ENCODE measurements at regions not wholly inside any gene's neighbourhood (a gene's known extent, or its start where the extent isn't known, plus 50 kb on each side); places are given as distances from the start of the nearest gene placed in this dataset.

DNA sequence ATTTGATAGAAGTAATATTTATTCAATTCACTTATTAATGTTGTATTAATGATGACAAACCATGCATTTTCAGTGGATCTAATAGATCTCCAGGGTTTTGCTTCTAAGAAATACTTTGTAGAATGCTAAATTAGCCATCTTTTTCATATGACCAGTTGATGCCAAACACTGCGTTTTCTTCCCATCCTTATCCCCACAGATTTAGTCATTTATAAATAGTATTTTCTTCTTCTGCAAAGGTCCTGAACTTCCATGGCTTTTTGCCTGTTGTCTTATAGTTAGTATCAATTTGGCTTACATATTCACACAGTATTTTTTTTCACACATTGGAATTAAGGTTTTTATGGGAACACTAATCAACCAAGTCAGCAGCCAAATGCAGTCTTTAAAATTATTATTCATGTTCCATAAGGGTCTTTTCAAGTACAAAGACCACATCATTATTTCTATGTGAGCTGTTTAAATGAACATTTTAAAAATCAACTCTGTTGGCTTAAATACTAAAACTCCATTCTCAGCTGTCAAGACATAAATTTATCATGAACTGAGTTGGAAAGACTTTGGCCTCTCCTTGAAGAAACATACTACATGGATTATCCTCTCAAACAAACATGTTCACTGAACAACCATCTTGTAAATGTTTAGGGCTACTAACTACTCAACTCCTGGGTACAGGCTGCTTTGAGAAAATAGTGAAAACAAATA is 1278.4 kb upstream of the FLRT2 start:
- DNase-seq (ENCODE audit: insufficient read length, low spot score), result no peak
- FAIRE-seq, result no peak
- no peak for TF ChIP-seq SPI1 (IDR thresholded peaks at IDR 0.05; ENCODE audit: low read depth, low read length)
- no peak for TF ChIP-seq POU2F2 (IDR thresholded peaks at IDR 0.05; ENCODE audit: low read depth, low read length)
- TF ChIP-seq PAX5 (IDR thresholded peaks at IDR 0.05; ENCODE audit: insufficient read depth, low read length, severe bottlenecking), result no peak
- no peak for TF ChIP-seq TAF1 (IDR thresholded peaks at IDR 0.05; ENCODE audit: low read depth, low read length)
- TF ChIP-seq POLR2A (IDR thresholded peaks at IDR 0.05; ENCODE audit: low read depth, low read length), result no peak
- TF ChIP-seq POLR2AphosphoS5 (IDR thresholded peaks at IDR 0.05; ENCODE audit: low read depth, low read length), result no peak

DNA sequence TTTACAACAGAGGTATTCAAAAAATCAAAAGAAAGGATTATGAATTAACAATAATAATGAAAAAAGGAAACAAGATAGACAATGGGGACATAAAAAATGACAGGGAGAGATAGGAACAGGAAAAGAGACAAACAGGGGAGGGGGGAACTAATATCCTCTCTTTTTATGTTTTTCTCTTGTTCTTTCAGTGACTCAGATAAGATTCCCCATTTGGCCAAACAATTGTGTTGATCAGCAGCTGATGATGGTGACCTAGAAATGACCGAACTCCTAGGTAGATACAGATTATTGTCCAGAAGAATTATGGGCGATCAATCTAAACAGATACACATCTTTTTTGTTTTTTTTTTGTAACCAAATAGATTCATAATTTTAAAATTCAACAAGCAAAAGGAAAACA is 1277.2 kb upstream of the FLRT2 start:
- no peak for FAIRE-seq
- no peak for TF ChIP-seq POLR2AphosphoS5 (IDR thresholded peaks at IDR 0.05; ENCODE audit: low read depth, low read length)
- DNase-seq (ENCODE audit: insufficient read length, low spot score), result no peak

DNA sequence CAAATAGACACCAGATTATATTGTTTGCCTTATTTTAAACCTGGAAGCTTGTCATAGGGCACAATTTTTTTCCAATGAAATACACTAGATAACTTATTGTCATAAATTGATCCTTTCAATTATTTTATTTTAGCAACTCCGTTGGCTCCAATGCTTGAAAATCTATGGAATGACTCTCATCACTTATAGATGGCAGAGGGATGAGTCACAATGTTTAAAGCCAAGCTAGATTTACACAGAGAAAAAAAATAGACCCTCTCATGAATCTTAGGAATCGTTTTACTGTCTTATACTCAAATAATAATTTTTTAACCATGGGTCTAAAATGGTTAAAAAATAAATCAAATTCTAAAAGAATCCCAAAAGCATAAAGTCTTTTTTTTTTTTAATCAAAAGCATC is 1276.6 kb upstream of the FLRT2 start:
- TF ChIP-seq PAX5 (IDR thresholded peaks at IDR 0.05; ENCODE audit: insufficient read depth, low read length, severe bottlenecking), result no peak
- no peak for DNase-seq (ENCODE audit: insufficient read length, low spot score)
- FAIRE-seq, result no peak

DNA sequence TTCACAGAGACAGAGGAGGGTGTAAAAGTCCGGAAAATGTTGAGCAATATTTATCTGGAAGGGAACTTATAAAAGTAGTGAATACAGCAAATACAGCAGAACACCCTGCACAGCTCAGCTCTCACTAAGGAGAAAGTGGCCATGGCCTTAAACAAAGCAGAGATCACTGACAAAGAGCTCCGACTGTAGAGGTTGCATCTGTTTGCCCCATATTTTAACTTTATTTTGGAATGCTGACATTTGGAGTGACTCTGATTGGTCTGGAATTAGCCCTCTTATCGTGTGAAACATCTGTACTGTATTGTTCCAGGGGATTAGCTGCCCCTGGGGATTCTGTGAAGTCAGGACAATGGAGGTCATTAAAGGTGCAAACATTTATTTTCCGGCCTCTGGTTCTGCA is 1275.7 kb upstream of the FLRT2 start:
- FAIRE-seq (no peak), DNase-seq (ENCODE audit: insufficient read length, low spot score) (no peak)
- TF ChIP-seq POLR2AphosphoS5 (IDR thresholded peaks at IDR 0.05; ENCODE audit: low read depth, low read length) (no peak), TAF1 (IDR thresholded peaks at IDR 0.05; ENCODE audit: low read depth, low read length) (no peak), POLR2A (IDR thresholded peaks at IDR 0.05; ENCODE audit: low read depth, low read length) (no peak)

DNA sequence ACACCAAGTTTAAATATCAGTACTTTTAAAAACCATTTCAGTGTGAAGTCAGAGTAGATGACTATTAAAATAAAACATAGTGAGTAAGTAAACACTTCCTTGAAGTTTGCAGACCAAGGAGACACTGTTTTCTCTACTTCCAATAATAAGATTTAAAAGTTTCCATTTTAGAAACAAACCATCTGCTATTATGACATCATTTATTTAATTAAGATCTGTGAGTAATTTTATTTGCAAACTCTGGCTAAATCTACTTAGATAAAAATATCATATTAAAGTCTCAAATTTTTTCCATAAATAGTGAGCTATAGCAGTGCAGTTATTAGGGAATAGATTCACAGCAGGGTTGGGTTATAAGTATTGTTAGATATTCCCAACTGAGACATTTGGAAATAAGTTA is 1267.0 kb upstream of the FLRT2 start:
- no peak for TF ChIP-seq SPI1 (IDR thresholded peaks at IDR 0.05; ENCODE audit: low read depth, low read length)
- no peak for TF ChIP-seq POLR2A (IDR thresholded peaks at IDR 0.05; ENCODE audit: low read depth, low read length)
- TF ChIP-seq POU2F2 (IDR thresholded peaks at IDR 0.05; ENCODE audit: low read depth, low read length), result no peak
- DNase-seq (ENCODE audit: insufficient read length, low spot score) (no peak), FAIRE-seq (no peak)

DNA sequence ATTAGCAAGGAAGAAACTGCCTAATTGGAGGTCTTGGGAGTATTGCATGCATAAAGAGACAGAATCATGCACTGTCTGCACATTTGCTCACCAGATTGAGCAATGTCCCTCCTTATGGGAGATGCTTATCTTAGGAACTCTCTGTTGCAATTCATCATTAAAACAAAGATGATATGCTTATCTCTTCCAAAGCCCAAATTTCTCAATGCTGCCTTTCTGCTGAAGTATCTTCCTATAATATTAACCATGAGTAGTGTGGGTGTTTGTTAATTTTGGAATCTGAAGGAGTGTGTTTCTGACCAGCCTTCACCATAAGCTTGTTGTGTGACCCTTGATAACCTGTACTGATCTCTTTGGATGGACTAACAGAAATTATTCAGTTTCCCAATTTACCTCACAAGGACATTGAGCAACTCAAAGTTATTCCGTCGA is 1257.6 kb upstream of the FLRT2 start:
- FAIRE-seq, result no peak
- DNase-seq (ENCODE audit: insufficient read length, low spot score), result no peak
- TF ChIP-seq TAF1 (IDR thresholded peaks at IDR 0.05; ENCODE audit: low read depth, low read length), result no peak
- no peak for TF ChIP-seq POLR2A (IDR thresholded peaks at IDR 0.05; ENCODE audit: low read depth, low read length)
- no peak for TF ChIP-seq POLR2AphosphoS5 (IDR thresholded peaks at IDR 0.05; ENCODE audit: low read depth, low read length)
- no peak for TF ChIP-seq SPI1 (IDR thresholded peaks at IDR 0.05; ENCODE audit: low read depth, low read length)
- TF ChIP-seq POU2F2 (IDR thresholded peaks at IDR 0.05; ENCODE audit: low read depth, low read length), result no peak
- TF ChIP-seq PAX5 (IDR thresholded peaks at IDR 0.05; ENCODE audit: insufficient read depth, low read length, severe bottlenecking), result no peak

DNA sequence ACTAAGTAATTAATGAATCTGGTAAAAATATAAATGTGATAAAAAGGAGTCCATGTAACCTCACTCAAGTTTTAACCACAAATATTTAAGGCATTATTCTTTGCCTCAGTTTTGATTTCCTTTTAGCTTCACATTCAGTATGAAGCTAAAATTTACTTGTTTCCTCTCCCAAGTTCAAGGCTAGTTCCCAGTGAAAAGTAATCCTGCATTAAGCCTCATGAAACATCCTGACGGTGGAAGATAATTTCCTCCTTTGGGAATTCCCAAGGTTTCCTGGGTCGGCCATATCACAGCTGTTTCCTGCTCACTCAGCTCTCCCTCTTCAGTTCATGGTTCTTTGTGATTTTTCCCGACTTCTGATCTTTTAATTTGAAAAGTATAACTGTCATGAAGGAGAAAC is 1256.8 kb upstream of the FLRT2 start:
- FAIRE-seq (no peak), DNase-seq (ENCODE audit: insufficient read length, low spot score) (no peak)
- no peak for TF ChIP-seq TAF1 (IDR thresholded peaks at IDR 0.05; ENCODE audit: low read depth, low read length)
- TF ChIP-seq PAX5 (IDR thresholded peaks at IDR 0.05; ENCODE audit: insufficient read depth, low read length, severe bottlenecking), result no peak
- no peak for TF ChIP-seq POLR2A (IDR thresholded peaks at IDR 0.05; ENCODE audit: low read depth, low read length)
- TF ChIP-seq POLR2AphosphoS5 (IDR thresholded peaks at IDR 0.05; ENCODE audit: low read depth, low read length), result no peak
- TF ChIP-seq POU2F2 (IDR thresholded peaks at IDR 0.05; ENCODE audit: low read depth, low read length), result no peak
- TF ChIP-seq SPI1 (IDR thresholded peaks at IDR 0.05; ENCODE audit: low read depth, low read length), result no peak

DNA sequence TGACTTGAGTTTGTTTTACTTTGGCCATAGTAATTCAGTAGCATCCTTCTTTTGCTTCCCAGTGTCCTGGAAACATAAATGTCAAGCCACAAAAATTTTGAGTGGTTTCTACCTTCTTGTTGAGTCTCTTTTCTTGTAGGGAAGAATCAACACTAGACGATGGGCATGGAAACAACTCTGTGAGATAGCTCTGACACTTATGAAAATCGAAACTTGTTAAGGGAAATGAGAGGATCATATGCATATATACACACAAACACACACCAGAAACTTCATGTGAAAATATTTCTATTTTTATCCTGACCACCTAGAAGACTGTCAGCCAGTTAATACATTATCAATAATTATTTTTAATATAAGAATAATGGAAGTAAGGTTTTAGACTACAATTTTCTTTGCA is 1247.3 kb upstream of the FLRT2 start:
- FAIRE-seq (no peak), DNase-seq (ENCODE audit: insufficient read length, low spot score) (no peak)
- TF ChIP-seq PAX5 (IDR thresholded peaks at IDR 0.05; ENCODE audit: insufficient read depth, low read length, severe bottlenecking), result no peak
- TF ChIP-seq POLR2AphosphoS5 (IDR thresholded peaks at IDR 0.05; ENCODE audit: low read depth, low read length), result no peak
- no peak for TF ChIP-seq TAF1 (IDR thresholded peaks at IDR 0.05; ENCODE audit: low read depth, low read length)
- no peak for TF ChIP-seq SPI1 (IDR thresholded peaks at IDR 0.05; ENCODE audit: low read depth, low read length)
- TF ChIP-seq POLR2A (IDR thresholded peaks at IDR 0.05; ENCODE audit: low read depth, low read length), result no peak

DNA sequence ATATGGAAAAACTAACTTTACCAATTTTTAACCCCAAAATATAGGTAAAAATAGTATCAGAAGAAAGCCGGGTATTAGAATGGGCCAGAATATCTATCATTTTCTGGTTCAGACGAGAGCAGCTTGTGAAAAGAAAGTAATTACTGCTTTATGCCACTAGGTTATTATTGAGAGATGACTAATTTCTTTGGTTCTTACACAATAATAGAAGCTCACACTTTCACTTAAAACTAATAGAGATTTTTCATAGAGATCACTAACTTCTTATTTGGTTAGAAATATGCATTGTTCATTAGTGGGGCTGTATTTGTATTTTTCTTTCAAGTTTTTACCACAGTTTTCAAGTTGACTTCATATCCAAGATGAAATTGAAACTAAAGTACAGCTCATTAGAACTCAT is 1241.2 kb upstream of the FLRT2 start:
- no peak for FAIRE-seq
- DNase-seq (ENCODE audit: insufficient read length, low spot score), result no peak
- TF ChIP-seq TAF1 (IDR thresholded peaks at IDR 0.05; ENCODE audit: low read depth, low read length), result no peak
- TF ChIP-seq SPI1 (IDR thresholded peaks at IDR 0.05; ENCODE audit: low read depth, low read length), result no peak
- TF ChIP-seq PAX5 (IDR thresholded peaks at IDR 0.05; ENCODE audit: insufficient read depth, low read length, severe bottlenecking), result no peak
- no peak for TF ChIP-seq POLR2A (IDR thresholded peaks at IDR 0.05; ENCODE audit: low read depth, low read length)
- TF ChIP-seq POLR2AphosphoS5 (IDR thresholded peaks at IDR 0.05; ENCODE audit: low read depth, low read length), result no peak
- TF ChIP-seq POU2F2 (IDR thresholded peaks at IDR 0.05; ENCODE audit: low read depth, low read length), result no peak

DNA sequence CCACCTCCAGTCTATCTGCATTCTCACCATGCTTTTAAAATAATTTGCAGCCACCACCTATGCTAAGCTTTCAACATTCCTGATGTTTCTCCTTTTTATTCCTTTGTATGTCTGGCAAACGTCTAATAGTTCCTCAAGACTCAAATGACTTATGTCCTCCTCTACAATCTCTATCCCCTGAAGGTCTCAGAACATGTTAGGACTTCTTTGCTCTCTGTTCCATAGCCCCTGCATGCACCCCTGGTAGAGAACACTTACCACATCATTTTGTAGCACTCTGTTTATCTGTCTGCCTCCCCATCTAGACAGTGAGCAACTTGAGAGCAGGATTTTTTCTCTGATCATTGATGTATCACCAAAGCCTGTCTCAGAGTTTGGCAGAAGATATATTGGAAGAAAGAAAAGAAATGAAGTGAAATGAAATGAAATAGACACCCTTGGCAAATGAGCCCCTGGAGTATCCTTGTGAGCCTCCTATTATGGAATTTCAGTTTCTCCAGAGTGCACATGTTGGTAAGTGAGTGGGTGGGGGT is 1231.2 kb upstream of the FLRT2 start:
- DNase-seq (ENCODE audit: insufficient read length, low spot score) (no peak), FAIRE-seq (no peak)

More for the DNA sequence above, 1231.2 kb upstream of the FLRT2 start:
- no peak for TF ChIP-seq POLR2A (IDR thresholded peaks at IDR 0.05; ENCODE audit: low read depth, low read length)
- TF ChIP-seq POLR2AphosphoS5 (IDR thresholded peaks at IDR 0.05; ENCODE audit: low read depth, low read length), result no peak
- no peak for TF ChIP-seq PAX5 (IDR thresholded peaks at IDR 0.05; ENCODE audit: insufficient read depth, low read length, severe bottlenecking)
- TF ChIP-seq SPI1 (IDR thresholded peaks at IDR 0.05; ENCODE audit: low read depth, low read length), result no peak
- TF ChIP-seq POU2F2 (IDR thresholded peaks at IDR 0.05; ENCODE audit: low read depth, low read length), result no peak
- TF ChIP-seq TAF1 (IDR thresholded peaks at IDR 0.05; ENCODE audit: low read depth, low read length), result no peak

All from GM12891 (cell line).